Sciatic nerve (tissue), 2 donors: ENCODE measurements at regions not wholly inside any gene's neighbourhood (a gene's known extent, or its start where the extent isn't known, plus 50 kb on each side); places are given as distances from the start of the nearest gene placed in this dataset.
"Not testable (repeated sequence)": the region's sequence is repeated elsewhere in the genome, so short reads cannot be mapped to it uniquely, and the experiment has no call there.

Experiments
- ATAC-seq: fragments of 200-7000 bp; cut with Tn5 transposase; one replicate; pipeline ENCODE4 v1.9.1; 2020; ENCODE audit warnings: mild to moderate bottlenecking, moderate library complexity
- DNase-seq: peaks from one replicate; pipeline ENCODE4 v3.0.0-alpha.2; 2020; ENCODE audit warnings: low spot score
- intact Hi-C: fragments of 100-400 bp; cut with DNase I; formaldehyde crosslinking; loops from one replicate; pipeline ENCODE4 v1.14.2; 2022
- donor health status: DM: no; HTN: no; CAD: no.
- donor health status: DM: no; HTN: no; CAD: no.

- intact Hi-C loops, result no loop called here
- no peak for DNase-seq
- ATAC-seq, result no peak
Measured at GRCh38 chr5:91599863-91600262, 216.7 kb upstream of the ARRDC3 start.

DNA sequence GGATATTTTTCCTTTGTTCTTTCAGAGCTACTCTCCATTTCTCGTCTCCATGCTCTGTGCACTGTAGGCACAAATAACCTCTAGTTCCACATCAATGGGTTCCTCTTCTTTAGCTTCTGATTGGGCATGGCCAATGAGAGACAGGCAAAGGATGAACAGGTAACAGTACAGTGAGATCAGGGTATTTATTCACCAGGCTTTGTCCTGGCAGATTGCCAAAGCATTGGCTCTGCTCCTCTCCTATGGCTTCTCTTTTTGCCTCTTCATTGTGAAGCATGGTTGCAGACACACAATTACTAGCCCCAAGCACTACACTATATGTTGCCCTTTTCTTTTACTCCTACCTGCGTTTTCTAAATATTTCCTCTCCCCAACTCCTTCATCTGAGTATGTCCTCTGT lies 215.1 kb upstream of the ARRDC3 start:
- ATAC-seq (no peak), DNase-seq (no peak)
- intact Hi-C loops, result no loop called here

GRCh38 chr5:91595424-91595823 lies 212.3 kb upstream of the ARRDC3 start:
- no peak for DNase-seq
- intact Hi-C loops, result no loop called here
- no peak for ATAC-seq

DNA sequence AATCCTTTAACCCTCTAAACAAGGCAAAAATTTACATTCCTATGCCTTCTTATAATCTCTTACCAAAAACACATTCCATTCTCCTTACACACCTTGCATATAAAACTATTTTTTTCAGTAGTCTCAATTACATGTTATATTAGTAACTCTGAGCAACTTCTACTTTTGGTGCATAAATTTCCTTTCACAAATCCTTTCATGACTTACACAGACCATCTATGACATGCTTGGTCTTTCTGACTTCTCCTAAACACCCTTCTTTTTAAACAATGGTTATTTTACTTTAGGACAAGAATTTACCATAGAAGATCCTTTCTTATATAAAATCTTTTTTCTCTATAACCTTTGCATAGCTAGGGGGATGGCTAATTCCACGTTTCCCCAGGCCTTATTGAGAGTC lies 208.0 kb upstream of the ARRDC3 start:
- intact Hi-C loops, result no loop called here
- ATAC-seq (no peak), DNase-seq (no peak)

GRCh38 chr5:91586232-91586631 lies 203.1 kb upstream of the ARRDC3 start:
- no peak for ATAC-seq
- intact Hi-C loops, result no loop called here

DNA sequence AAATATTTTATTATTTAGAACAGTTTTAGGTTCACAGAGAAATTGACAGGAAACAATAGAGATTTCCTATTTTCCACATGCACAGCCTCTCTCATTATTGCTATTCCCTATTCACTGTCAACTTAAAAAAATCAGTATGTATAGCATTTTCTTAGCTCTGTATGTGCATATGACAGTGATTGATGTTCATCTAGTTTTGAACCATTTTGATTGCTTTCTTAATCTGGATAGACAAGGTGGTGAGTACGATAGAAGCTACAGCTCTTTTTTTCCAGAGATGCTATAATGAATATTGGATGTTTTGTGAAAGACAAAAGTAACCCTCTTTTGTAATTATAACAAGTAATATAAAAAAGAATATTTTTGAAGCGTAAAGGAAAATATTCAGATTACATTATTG lies 201.2 kb upstream of the ARRDC3 start:
- no peak for ATAC-seq
- intact Hi-C loops, result no loop called here

More at GRCh38 chr5:91586232-91586631, 203.1 kb upstream of the ARRDC3 start:
- DNase-seq, result no peak

GRCh38 chr5:91566012-91566411 lies 182.9 kb upstream of the ARRDC3 start:
- intact Hi-C loops, ATAC-seq: not testable (repeated sequence)

More for the DNA sequence above, 201.2 kb upstream of the ARRDC3 start:
- no peak for DNase-seq

DNA sequence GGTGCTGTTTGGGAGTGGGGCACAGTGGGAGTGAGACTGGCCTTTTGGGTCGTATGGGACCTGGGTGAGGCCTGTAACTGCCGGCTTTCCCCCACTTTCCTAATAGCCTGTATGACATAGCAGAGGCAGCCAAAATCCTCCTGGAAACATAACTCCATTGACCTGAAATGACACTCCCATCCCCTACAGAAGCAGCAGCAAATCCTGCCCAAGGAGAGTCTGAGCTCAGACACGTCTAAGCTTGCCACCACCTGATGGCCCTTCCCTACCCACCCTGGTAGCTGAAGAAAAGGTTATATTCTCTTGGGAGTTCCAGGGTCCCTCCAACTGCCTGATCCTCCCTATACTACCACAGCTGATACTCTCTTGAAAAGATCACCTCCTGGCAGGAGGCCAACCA lies 179.8 kb upstream of the ARRDC3 start:
- ATAC-seq (no peak), DNase-seq (no peak)
- intact Hi-C loops, result no loop called here

More at GRCh38 chr5:91566012-91566411, 182.9 kb upstream of the ARRDC3 start:
- not testable (repeated sequence) for DNase-seq

- DNase-seq (no peak), ATAC-seq (no peak)
- intact Hi-C loops, result no loop called here
Measured at GRCh38 chr5:91541696-91542095, 158.6 kb upstream of the ARRDC3 start.

- intact Hi-C loops, result no loop called here
- DNase-seq (no peak), ATAC-seq (no peak)
Measured at GRCh38 chr5:91538179-91538578, 155.1 kb upstream of the ARRDC3 start.

DNA sequence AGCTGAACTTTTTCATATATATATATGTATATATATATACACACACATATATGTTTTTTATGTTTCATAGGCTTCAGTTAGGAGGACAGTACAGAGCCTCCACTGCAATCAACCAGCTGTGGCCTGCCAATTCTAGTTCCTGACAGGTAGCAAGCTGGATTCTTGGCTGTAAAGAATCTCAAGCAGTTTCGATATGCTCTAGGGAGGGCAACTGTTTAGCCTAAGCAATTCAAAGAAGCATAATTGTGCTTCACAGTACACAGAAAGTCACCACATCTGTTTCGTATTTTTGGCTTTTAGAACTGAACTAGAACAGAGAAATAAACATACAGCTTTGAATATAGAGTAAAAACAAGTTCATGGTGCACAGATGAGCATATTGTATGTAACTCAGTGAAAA lies 152.4 kb upstream of the ARRDC3 start:
- intact Hi-C loops, result no loop called here
- ATAC-seq, result no peak
- DNase-seq, result no peak

DNA sequence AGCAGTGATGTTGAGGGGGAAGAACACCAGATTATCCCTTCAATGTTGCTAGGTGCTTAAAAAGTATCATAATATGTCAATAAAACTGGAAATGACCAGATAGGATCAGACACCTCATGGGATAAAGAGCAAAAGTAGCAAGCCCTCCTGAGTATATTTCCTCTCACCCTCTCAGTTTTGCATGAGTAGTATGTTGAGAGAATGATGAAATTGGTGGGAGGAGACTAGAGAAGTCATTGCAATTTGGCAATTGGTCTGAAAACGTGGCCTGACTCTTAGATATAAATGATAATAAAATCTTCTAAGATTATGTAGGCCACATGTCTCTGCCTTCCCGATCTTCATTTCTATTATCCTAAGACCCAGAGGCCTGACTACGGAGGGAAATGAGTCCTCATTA lies 151.2 kb upstream of the ARRDC3 start:
- DNase-seq, result no peak
- intact Hi-C loops, result no loop called here
- no peak for ATAC-seq

DNA sequence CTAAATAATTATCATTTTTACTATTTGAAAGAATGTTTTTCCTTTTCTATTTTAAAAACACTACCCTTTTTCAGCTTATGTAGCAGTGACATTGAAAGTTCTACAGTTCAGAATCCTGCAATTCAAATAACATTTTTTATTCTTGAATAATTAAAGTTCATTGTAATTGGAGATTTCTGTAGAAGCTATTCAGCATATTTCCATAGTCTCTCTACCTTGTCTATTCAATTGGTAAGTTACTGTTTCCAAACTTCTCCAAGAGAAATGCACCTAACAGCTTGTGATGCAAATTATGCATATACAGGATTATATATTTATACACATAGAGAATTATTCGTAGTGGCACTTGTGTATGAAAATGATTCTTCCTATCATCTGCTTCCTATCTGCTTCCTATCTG lies 149.7 kb upstream of the ARRDC3 start:
- no peak for DNase-seq
- no peak for ATAC-seq
- intact Hi-C loops, result no loop called here

- ATAC-seq (no peak), DNase-seq (no peak)
- intact Hi-C loops, result no loop called here
Measured at GRCh38 chr5:91532281-91532680, 149.2 kb upstream of the ARRDC3 start.

DNA sequence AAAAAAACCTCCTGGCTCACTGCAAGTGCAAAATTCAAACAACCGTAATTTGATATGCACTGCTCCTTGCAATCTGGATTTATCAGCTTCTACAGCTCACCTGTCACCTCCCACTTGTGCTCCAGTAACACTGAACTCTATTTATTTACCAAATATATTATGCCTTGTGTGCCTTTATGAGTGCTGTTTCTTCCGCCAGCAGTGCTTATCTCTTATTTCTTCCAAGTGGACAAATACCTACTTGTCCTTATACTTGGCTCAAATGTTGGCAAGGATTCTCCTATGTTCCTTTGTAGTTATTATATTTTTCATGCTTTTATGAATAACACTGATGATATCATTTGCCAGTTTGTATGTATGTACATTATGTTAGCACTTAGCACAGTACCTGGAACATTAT lies 145.7 kb upstream of the ARRDC3 start:
- intact Hi-C loops, result no loop called here
- DNase-seq (no peak), ATAC-seq (no peak)

- no peak for DNase-seq
- no peak for ATAC-seq
- intact Hi-C loops, result no loop called here
Measured at GRCh38 chr5:91521785-91522184, 138.7 kb upstream of the ARRDC3 start.

GRCh38 chr5:91521334-91521733 lies 138.2 kb upstream of the ARRDC3 start:
- intact Hi-C loops, result no loop called here
- ATAC-seq, result no peak

GRCh38 chr5:91514400-91514799 lies 131.3 kb upstream of the ARRDC3 start:
- intact Hi-C loops, result no loop called here
- ATAC-seq (no peak), DNase-seq (no peak)

More at GRCh38 chr5:91521334-91521733, 138.2 kb upstream of the ARRDC3 start:
- DNase-seq, result no peak

DNA sequence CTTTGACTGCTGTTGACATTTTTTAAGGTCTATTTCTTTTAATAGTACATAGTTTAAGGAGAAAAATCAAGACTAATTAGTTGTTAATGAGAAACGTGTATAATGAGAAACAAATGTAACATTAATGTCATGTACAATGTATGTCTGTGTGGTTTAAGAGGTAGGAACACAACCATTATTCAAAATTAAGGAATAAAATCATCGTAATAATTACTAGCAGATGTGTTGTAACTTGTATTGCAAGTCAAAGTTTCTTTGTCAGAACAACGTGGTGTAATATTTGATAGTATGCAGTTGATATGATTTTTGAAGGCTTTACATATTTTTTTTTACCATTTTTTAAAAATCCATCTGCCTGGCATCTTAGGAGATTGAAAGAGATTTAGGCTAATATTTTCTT lies 120.2 kb upstream of the ARRDC3 start:
- intact Hi-C loops, result no loop called here
- no peak for DNase-seq
- ATAC-seq, result no peak

DNA sequence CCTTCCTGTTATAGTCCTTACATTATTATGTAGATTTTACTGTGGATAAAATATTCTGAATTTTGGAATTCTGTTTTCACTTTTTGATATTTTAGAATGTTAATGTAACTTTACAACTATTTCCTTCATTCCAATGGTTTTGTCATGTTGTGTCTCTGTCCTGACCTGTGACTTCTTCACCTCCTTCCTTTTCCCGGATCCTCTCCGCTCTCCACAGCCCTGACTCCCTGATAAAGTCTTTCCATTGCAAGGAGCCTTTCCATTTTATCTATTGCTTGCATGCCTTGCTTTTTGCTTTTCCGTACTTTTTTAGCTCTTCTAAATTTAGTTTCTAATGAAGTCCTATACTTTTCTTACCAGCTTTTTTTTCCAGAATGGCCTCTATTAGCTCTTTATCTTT lies 117.6 kb upstream of the ARRDC3 start:
- ATAC-seq, result no peak
- intact Hi-C loops, result no loop called here

DNA sequence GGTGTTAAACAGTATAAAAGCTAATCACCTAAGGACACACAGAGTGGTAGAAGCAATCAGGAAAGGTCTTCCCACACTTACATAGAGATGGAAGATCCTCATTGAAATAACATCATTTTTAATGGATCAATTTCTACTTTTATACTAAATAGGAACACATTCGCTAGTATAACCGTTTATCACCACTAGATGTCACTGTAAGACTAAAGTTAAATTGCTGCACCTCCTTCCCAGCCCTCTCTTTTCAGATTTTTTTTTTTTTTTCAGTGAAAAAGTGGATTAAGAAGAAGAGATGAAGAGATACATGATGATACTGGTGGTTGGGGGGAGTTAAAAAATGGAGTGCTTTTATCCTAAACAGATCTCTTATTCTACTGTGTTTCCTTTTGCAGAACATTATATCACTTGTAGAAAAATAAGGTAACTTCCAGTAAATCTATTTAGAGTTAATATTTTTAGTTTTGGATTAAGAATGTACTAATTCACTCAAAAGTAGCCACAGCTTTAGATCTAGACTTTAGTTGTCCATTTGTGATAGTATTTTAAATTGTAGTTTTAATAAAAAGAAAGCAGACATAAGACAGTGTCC lies 116.9 kb upstream of the ARRDC3 start:
- intact Hi-C loops, result no loop called here
- DNase-seq (no peak), ATAC-seq (peak; percentile 67)

More for the DNA sequence above, 117.6 kb upstream of the ARRDC3 start:
- DNase-seq, result no peak

DNA sequence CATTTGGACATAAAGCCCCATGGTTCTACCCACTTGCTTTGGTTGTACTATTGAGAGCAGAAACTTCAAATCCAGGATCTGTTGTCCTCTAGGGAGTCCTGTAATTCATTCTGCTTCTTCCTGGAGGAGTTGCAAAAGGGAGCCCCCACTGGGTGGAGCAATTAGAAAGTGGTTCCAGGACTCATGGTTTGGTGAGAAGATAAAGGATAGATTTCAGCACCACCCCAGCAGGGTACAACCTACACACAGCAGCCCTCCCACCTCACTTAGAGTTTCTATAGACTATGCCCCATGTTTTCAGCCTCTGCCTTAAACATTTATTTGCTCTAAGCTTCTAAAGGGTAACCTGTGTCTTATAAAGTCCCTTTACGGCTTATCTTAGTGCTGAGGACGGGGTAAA lies 112.6 kb upstream of the ARRDC3 start:
- ATAC-seq, result no peak
- intact Hi-C loops, result no loop called here

More for the DNA sequence above, 112.6 kb upstream of the ARRDC3 start:
- no peak for DNase-seq
